GM23248 (cell line): ENCODE measurements at regions not wholly inside any gene's neighbourhood (a gene's known extent, or its start where the extent isn't known, plus 50 kb on each side); places are given as distances from the start of the nearest gene placed in this dataset.

Experiments used
- DNase-seq: peaks from one replicate; pipeline ENCODE4 v3.0.0-alpha.2; 2015
- H2AFZ ChIP-seq: fragments of 200-600 bp; sonication (generic); 2 replicates; pipeline ENCODE4 v1.6.1; 2016; ENCODE audit warnings: antibody characterized with exemption
- H3F3A ChIP-seq: fragments of 200-600 bp; sonication (generic); 2 replicates; pipeline ENCODE4 v1.6.1; 2016; ENCODE audit warnings: mild to moderate bottlenecking, antibody characterized with exemption, mixed run types; ENCODE audit not compliant: insufficient read depth
- H3K27ac ChIP-seq: fragments of 200-600 bp; sonication (generic); 2 replicates; pipeline ENCODE4 v1.5.1; 2016; ENCODE audit warnings: mild to moderate bottlenecking
- H3K27me3 ChIP-seq: fragments of 200-600 bp; sonication (generic); replicated peaks from 2 replicates; pipeline ENCODE4 v1.6.1; 2016; ENCODE audit warnings: mild to moderate bottlenecking; ENCODE audit not compliant: insufficient read depth
- H3K36me3 ChIP-seq: fragments of 200-600 bp; sonication (generic); 2 replicates; pipeline ENCODE4 v1.6.1; 2016; ENCODE audit warnings: low read depth, mild to moderate bottlenecking
- H3K4me1 ChIP-seq: fragments of 200-600 bp; sonication (generic); 2 replicates; pipeline ENCODE4 v1.6.1; 2016; ENCODE audit warnings: mild to moderate bottlenecking; ENCODE audit not compliant: insufficient read depth
- H3K4me2 ChIP-seq: fragments of 200-600 bp; sonication (generic); one replicate; pipeline ENCODE4 v1.6.1; 2016; ENCODE audit warnings: mild to moderate bottlenecking; ENCODE audit not compliant: unreplicated experiment
- H3K4me3 ChIP-seq: fragments of 200-600 bp; sonication (generic); 2 replicates; pipeline ENCODE4 v1.5.1; 2016; ENCODE audit warnings: mild to moderate bottlenecking
- H3K79me2 ChIP-seq: fragments of 200-600 bp; sonication (generic); 2 replicates; pipeline ENCODE4 v1.6.1; 2016; ENCODE audit warnings: mild to moderate bottlenecking; ENCODE audit not compliant: insufficient read depth
- H3K9ac ChIP-seq: fragments of 200-600 bp; sonication (generic); 2 replicates; pipeline ENCODE4 v1.6.1; 2016; ENCODE audit warnings: mild to moderate bottlenecking
- H3K9me2 ChIP-seq: fragments of 200-600 bp; sonication (generic); 2 replicates; pipeline ENCODE4 v1.6.1; 2016; ENCODE audit warnings: mixed run types, mild to moderate bottlenecking, moderate library complexity; ENCODE audit not compliant: insufficient read depth
- H3K9me3 ChIP-seq: fragments of 200-600 bp; sonication (generic); one replicate; pipeline ENCODE4 v1.6.1; 2017; ENCODE audit warnings: low read depth
- H4K20me1 ChIP-seq: fragments of 200-600 bp; sonication (generic); 2 replicates; pipeline ENCODE4 v1.6.0; 2016; ENCODE audit not compliant: insufficient read depth
- EZH2 ChIP-seq: fragments of 200-600 bp; sonication (generic); IDR thresholded peaks from 2 replicates; pipeline ENCODE4 v1.6.1; 2018; ENCODE audit warnings: antibody characterized with exemption, mild to moderate bottlenecking; ENCODE audit not compliant: insufficient read depth, poor library complexity, severe bottlenecking
- EZH2phosphoT487 ChIP-seq: fragments of 200-600 bp; sonication (generic); IDR thresholded peaks from 2 replicates; pipeline ENCODE4 v1.6.1; 2018; ENCODE audit warnings: antibody characterized with exemption, moderate library complexity, mild to moderate bottlenecking, low read depth; ENCODE audit not compliant: insufficient read depth
- WGBS, 2 experiments: methylation state at CpG; one replicate each; pipeline ENCODE4 v1.1.6; 2015 to 2017; ENCODE audit warnings: low lambda C conversion rate in 2 of 2, low coverage in 1 of 2; ENCODE audit errors: missing lambda C conversion rate in 2 of 2; 5-methylcytosine and 5-hydroxymethylcytosine counted together
- in situ Hi-C: fragments of 300-500 bp; cut with MboI; formaldehyde crosslinking; loops from 2 replicates; pipeline ENCODE4 v1.15.0; 2020

GRCh38 chr14:71632440-71632946 lies 299.7 kb upstream of the RGS6 start:
- Histone ChIP-seq H3F3A (peaks cover 10% of the 10 kb centered on the region; the same call in 1 of the 2 replicates), H2AFZ (no peak overlapping the region), H3K79me2 (peaks cover 26% of the 10 kb centered on the region), H3K27me3 (no peaks in the 10 kb centered on the region), H3K36me3 (peaks cover 29% of the 10 kb centered on the region), H4K20me1 (no peaks in the 10 kb centered on the region), H3K9me3 (no peaks in the 10 kb centered on the region), H3K4me3 (no peak overlapping the region), H3K27ac (no peak overlapping the region), H3K9me2 (no peaks in the 10 kb centered on the region), H3K9ac (no peak overlapping the region), H3K4me1 (peaks cover 12% of the 10 kb centered on the region; the same call in 1 of the 2 replicates), H3K4me2 (no peak overlapping the region)
- in situ Hi-C loops, result no loop called here
- WGBS, 2 experiments, result 96 to 97% methylated on average over 4 of the region's 4 CpGs
- DNase-seq, result no peak
- no peak for TF ChIP-seq EZH2phosphoT487
- TF ChIP-seq EZH2, result no peak

- Histone ChIP-seq H3K79me2 (peaks cover 23% of the 10 kb centered on the region), H3K4me1 (no peaks in the 10 kb centered on the region), H3K9me2 (no peaks in the 10 kb centered on the region), H4K20me1 (no peaks in the 10 kb centered on the region), H3K9ac (no peak overlapping the region), H2AFZ (no peak overlapping the region), H3K27ac (no peak overlapping the region), H3K4me2 (no peak overlapping the region), H3K4me3 (no peak overlapping the region), H3F3A (no peaks in the 10 kb centered on the region; the same call in 1 of the 2 replicates), H3K27me3 (no peaks in the 10 kb centered on the region), H3K36me3 (peaks cover 33% of the 10 kb centered on the region), H3K9me3 (no peaks in the 10 kb centered on the region)
- DNase-seq, result no peak
- in situ Hi-C loops, result no loop called here
- TF ChIP-seq EZH2phosphoT487, result no peak
- no peak for TF ChIP-seq EZH2
Observed at GRCh38 chr14:71636076-71636475, 296.2 kb upstream of the RGS6 start.

GRCh38 chr14:71636820-71637471 lies 295.3 kb upstream of the RGS6 start:
- no peak for DNase-seq
- Histone ChIP-seq H3K4me1 (no peaks in the 10 kb centered on the region), H3K79me2 (peaks cover 15% of the 10 kb centered on the region), H3K4me3 (no peak overlapping the region), H3K9me2 (no peaks in the 10 kb centered on the region), H3K9ac (no peak overlapping the region), H4K20me1 (no peaks in the 10 kb centered on the region), H3K9me3 (no peaks in the 10 kb centered on the region), H2AFZ (no peak overlapping the region), H3K27me3 (no peaks in the 10 kb centered on the region), H3F3A (no peaks in the 10 kb centered on the region; the same call in 1 of the 2 replicates), H3K4me2 (no peak overlapping the region), H3K36me3 (peaks cover 29% of the 10 kb centered on the region), H3K27ac (no peak overlapping the region)
- WGBS, 2 experiments, result 97 to 98% methylated on average over 14 of the region's 14 CpGs
- no peak for TF ChIP-seq EZH2
- no peak for TF ChIP-seq EZH2phosphoT487
- in situ Hi-C loops, result no loop called here

GRCh38 chr14:71638523-71639196 lies 293.6 kb upstream of the RGS6 start:
- Histone ChIP-seq H3K9me2 (no peaks in the 10 kb centered on the region), H3F3A (no peaks in the 10 kb centered on the region; the same call in 1 of the 2 replicates), H3K27me3 (no peaks in the 10 kb centered on the region), H3K9me3 (no peaks in the 10 kb centered on the region), H3K4me1 (no peaks in the 10 kb centered on the region), H3K27ac (no peak overlapping the region), H3K4me2 (no peak overlapping the region), H3K79me2 (0 out of 2 replicates have a peak, but pooled peaks cover 5% of the 10 kb centered on the region), H3K9ac (no peak overlapping the region), H4K20me1 (no peaks in the 10 kb centered on the region), H3K4me3 (no peak overlapping the region), H3K36me3 (peaks cover 26% of the 10 kb centered on the region), H2AFZ (no peak overlapping the region)
- no peak for TF ChIP-seq EZH2
- no peak for TF ChIP-seq EZH2phosphoT487
- in situ Hi-C loops, result no loop called here
- DNase-seq, result no peak
- WGBS, 2 experiments, result 95 to 96% methylated on average over 3 of the region's 3 CpGs
